CD8-positive, alpha-beta memory T cell (primary cell): ENCODE measurements at regions not wholly inside any gene's neighbourhood (a gene's known extent, or its start where the extent isn't known, plus 50 kb on each side); places are given as distances from the start of the nearest gene placed in this dataset.

Source experiments
- CTCF ChIA-PET: fragments of 350-600 bp; sonication (Branson Sonifier 250); formaldehyde crosslinking; loops from one replicate; lab custom pipeline; 2021; ENCODE audit warnings: antibody characterized with exemption; lab: Charles Lee
- POLR2A ChIA-PET: fragments of 350-600 bp; sonication (Branson Sonifier 250); formaldehyde crosslinking; loops from one replicate; lab custom pipeline; 2021; ENCODE audit warnings: antibody characterized with exemption; lab: Charles Lee
- DNase-seq, 5 donors: peaks; one replicate each; pipeline versions ENCODE4 v3.0.0 to v3.0.0-alpha.2; 2020 to 2022; ENCODE audit warnings: mixed read lengths in 1 of 5
- H3K27ac ChIP-seq: one replicate; pipeline ENCODE4 v1.7.0; 2013; ENCODE audit warnings: low read depth, mild to moderate bottlenecking, low read length, moderate library complexity
- H3K27me3 ChIP-seq: 2 replicates; pipeline ENCODE4 v1.7.0; 2013; ENCODE audit warnings: low read length, mild to moderate bottlenecking; ENCODE audit not compliant: insufficient read depth, poor library complexity, severe bottlenecking
- H3K36me3 ChIP-seq: 2 replicates; pipeline ENCODE4 v1.7.0; 2013; ENCODE audit warnings: mild to moderate bottlenecking, low read length, moderate library complexity; ENCODE audit not compliant: insufficient read depth
- H3K4me1 ChIP-seq: 2 replicates; pipeline ENCODE4 v1.7.0; 2013; ENCODE audit warnings: mild to moderate bottlenecking, low read length, moderate library complexity; ENCODE audit not compliant: insufficient read depth
- H3K4me3 ChIP-seq: 2 replicates; pipeline ENCODE4 v1.7.0; 2013; ENCODE audit warnings: mild to moderate bottlenecking, low read length
- H3K9me3 ChIP-seq: 2 replicates; pipeline ENCODE4 v1.7.0; 2013; ENCODE audit warnings: mild to moderate bottlenecking, low read length
- H3K27ac Mint-ChIP-seq, 8 donors: one replicate each; pipeline ENCODE4 v1.8.0; 2020 to 2021; ENCODE audit warnings: mixed read lengths in 8 of 8, mild to moderate bottlenecking in 6 of 8, inconsistent platforms in 3 of 8, moderate library complexity in 3 of 8
- H3K27me3 Mint-ChIP-seq, 2 donors: one replicate each; pipeline ENCODE4 v1.8.0; 2020 to 2021; ENCODE audit warnings: mixed read lengths in 2 of 2, mild to moderate bottlenecking in 1 of 2, moderate library complexity in 1 of 2
- H3K36me3 Mint-ChIP-seq, 3 donors: one replicate each; pipeline ENCODE4 v1.8.0; 2020 to 2021; ENCODE audit warnings: mixed read lengths in 3 of 3, inconsistent platforms in 1 of 3, mild to moderate bottlenecking in 1 of 3
- H3K4me1 Mint-ChIP-seq, 3 donors: one replicate each; pipeline ENCODE4 v1.8.0; 2020 to 2021; ENCODE audit warnings: mixed read lengths in 3 of 3, inconsistent platforms in 1 of 3, mild to moderate bottlenecking in 1 of 3
- H3K4me3 Mint-ChIP-seq, 7 donors: one replicate each; pipeline ENCODE4 v1.8.0; 2020 to 2021; ENCODE audit warnings: mixed read lengths in 7 of 7, mild to moderate bottlenecking in 6 of 7, moderate library complexity in 4 of 7, inconsistent platforms in 2 of 7
- H3K9me3 Mint-ChIP-seq, 5 donors: one replicate each; pipeline ENCODE4 v1.8.0; 2020 to 2022; ENCODE audit warnings: mixed read lengths in 5 of 5, mild to moderate bottlenecking in 3 of 5, moderate library complexity in 2 of 5, inconsistent platforms in 1 of 5

GRCh38 chr9:119739476-119739875 lies 370.2 kb upstream of the BRINP1 start:
- Histone ChIP-seq H3K4me1 (no peaks in the 10 kb centered on the region), H3K27me3 (no peaks in the 10 kb centered on the region), H3K36me3 (no peaks in the 10 kb centered on the region), H3K9me3 (no peaks in the 10 kb centered on the region), H3K27ac (no peak overlapping the region), H3K4me3 (no peak overlapping the region)
- no peak for DNase-seq
- H3K4me1 Mint-ChIP-seq = no peaks in the 10 kb centered on the region
- CTCF ChIA-PET = no interaction called here
- POLR2A ChIA-PET = no interaction called here
- H3K4me3 Mint-ChIP-seq = peak overlapping the region in 1 of 7 donors; percentile 34
- H3K27me3 Mint-ChIP-seq = no peaks in the 10 kb centered on the region
- H3K27ac Mint-ChIP-seq = no peak overlapping the region
- no peaks in the 10 kb centered on the region for H3K36me3 Mint-ChIP-seq
- H3K9me3 Mint-ChIP-seq = peaks cover 6 to 19% (median 11%) of the 10 kb centered on the region in 5 donors

- POLR2A ChIA-PET = no interaction called here
- no peak for DNase-seq
- no peaks in the 10 kb centered on the region for H3K4me1 Mint-ChIP-seq
- Histone ChIP-seq H3K36me3 (no peaks in the 10 kb centered on the region), H3K4me3 (no peak overlapping the region), H3K9me3 (no peaks in the 10 kb centered on the region), H3K4me1 (no peaks in the 10 kb centered on the region), H3K27me3 (no peaks in the 10 kb centered on the region), H3K27ac (no peak overlapping the region)
- peaks cover 3 to 12% (median 8%) of the 10 kb centered on the region in 5 donors for H3K9me3 Mint-ChIP-seq
- CTCF ChIA-PET = no interaction called here
- no peak overlapping the region for H3K27ac Mint-ChIP-seq
- H3K4me3 Mint-ChIP-seq = no peak overlapping the region
- no peaks in the 10 kb centered on the region for H3K36me3 Mint-ChIP-seq
- no peaks in the 10 kb centered on the region for H3K27me3 Mint-ChIP-seq
These were observed 367.5 kb upstream of the BRINP1 start for GRCh38 chr9:119736491-119737454.

GRCh38 chr9:119727988-119728387 lies 358.8 kb upstream of the BRINP1 start:
- no peaks in the 10 kb centered on the region for H3K36me3 ChIP-seq
- Mint-ChIP-seq H3K27me3 (no peaks in the 10 kb centered on the region), H3K4me3 (no peak overlapping the region), H3K9me3 (peaks cover 0 to 16% (median 9%) of the 10 kb centered on the region in 5 donors), H3K27ac (no peak overlapping the region), H3K4me1 (no peaks in the 10 kb centered on the region), H3K36me3 (no peaks in the 10 kb centered on the region)
- no peak for DNase-seq
- ChIA-PET CTCF (no interaction called here), POLR2A (no interaction called here)
- no peaks in the 10 kb centered on the region for H3K4me1 ChIP-seq
- no peak overlapping the region for H3K27ac ChIP-seq
- no peak overlapping the region for H3K4me3 ChIP-seq
- H3K27me3 ChIP-seq = no peaks in the 10 kb centered on the region
- H3K9me3 ChIP-seq = no peaks in the 10 kb centered on the region

- H3K4me1 ChIP-seq = no peaks in the 10 kb centered on the region
- Mint-ChIP-seq H3K27me3 (no peaks in the 10 kb centered on the region), H3K9me3 (peaks cover 0 to 16% (median 9%) of the 10 kb centered on the region in 5 donors), H3K4me3 (no peak overlapping the region), H3K27ac (no peak overlapping the region), H3K36me3 (no peaks in the 10 kb centered on the region), H3K4me1 (no peaks in the 10 kb centered on the region)
- no peak for DNase-seq
- no peaks in the 10 kb centered on the region for H3K36me3 ChIP-seq
- CTCF ChIA-PET = no interaction called here
- no peaks in the 10 kb centered on the region for H3K9me3 ChIP-seq
- no peak overlapping the region for H3K4me3 ChIP-seq
- H3K27me3 ChIP-seq = no peaks in the 10 kb centered on the region
- POLR2A ChIA-PET = no interaction called here
- no peak overlapping the region for H3K27ac ChIP-seq
These were observed 356.8 kb upstream of the BRINP1 start for GRCh38 chr9:119726035-119726434.

GRCh38 chr9:119722384-119722783 lies 353.1 kb upstream of the BRINP1 start:
- ChIA-PET POLR2A (no interaction called here), CTCF (no interaction called here)
- Mint-ChIP-seq H3K27me3 (no peaks in the 10 kb centered on the region), H3K27ac (no peak overlapping the region), H3K9me3 (peaks cover 0 to 11% (median 5%) of the 10 kb centered on the region in 5 donors), H3K36me3 (no peaks in the 10 kb centered on the region), H3K4me3 (no peak overlapping the region), H3K4me1 (no peaks in the 10 kb centered on the region)
- Histone ChIP-seq H3K27me3 (no peaks in the 10 kb centered on the region), H3K27ac (no peak overlapping the region), H3K9me3 (no peaks in the 10 kb centered on the region), H3K4me3 (no peak overlapping the region), H3K4me1 (no peaks in the 10 kb centered on the region), H3K36me3 (no peaks in the 10 kb centered on the region)
- DNase-seq = no peak

- DNase-seq = no peak
- no peak overlapping the region for H3K27ac Mint-ChIP-seq
- peaks cover 0 to 1% (median 0%) of the 10 kb centered on the region in 3 donors for H3K36me3 Mint-ChIP-seq
- no peaks in the 10 kb centered on the region for H3K27me3 ChIP-seq
- H3K9me3 ChIP-seq = no peaks in the 10 kb centered on the region
- no peaks in the 10 kb centered on the region for H3K36me3 ChIP-seq
- H3K9me3 Mint-ChIP-seq = peaks cover 0 to 12% (median 0%) of the 10 kb centered on the region in 5 donors
- H3K4me1 Mint-ChIP-seq = no peaks in the 10 kb centered on the region
- no peaks in the 10 kb centered on the region for H3K4me1 ChIP-seq
- POLR2A ChIA-PET = no interaction called here
- no peak overlapping the region for H3K4me3 ChIP-seq
- no peaks in the 10 kb centered on the region for H3K27me3 Mint-ChIP-seq
- H3K4me3 Mint-ChIP-seq = no peak overlapping the region
- CTCF ChIA-PET = no interaction called here
- no peak overlapping the region for H3K27ac ChIP-seq
These were observed 343.1 kb upstream of the BRINP1 start for GRCh38 chr9:119712325-119712724.

- ChIA-PET POLR2A (no interaction called here), CTCF (no interaction called here)
- H3K4me1 Mint-ChIP-seq = no peaks in the 10 kb centered on the region
- no peaks in the 10 kb centered on the region for H3K4me1 ChIP-seq
- no peaks in the 10 kb centered on the region for H3K27me3 ChIP-seq
- no peaks in the 10 kb centered on the region for H3K36me3 ChIP-seq
- H3K27ac ChIP-seq = no peak overlapping the region
- H3K36me3 Mint-ChIP-seq = no peaks in the 10 kb centered on the region
- H3K27me3 Mint-ChIP-seq = no peaks in the 10 kb centered on the region
- H3K4me3 ChIP-seq = no peak overlapping the region
- H3K4me3 Mint-ChIP-seq = no peak overlapping the region
- H3K9me3 ChIP-seq = no peaks in the 10 kb centered on the region
- no peak for DNase-seq
- no peak overlapping the region for H3K27ac Mint-ChIP-seq
- peaks cover 0 to 10% (median 0%) of the 10 kb centered on the region in 5 donors for H3K9me3 Mint-ChIP-seq
These were observed 340.2 kb upstream of the BRINP1 start for GRCh38 chr9:119709431-119709830.

- Histone ChIP-seq H3K36me3 (no peaks in the 10 kb centered on the region), H3K4me3 (no peak overlapping the region), H3K4me1 (no peaks in the 10 kb centered on the region), H3K27ac (no peak overlapping the region), H3K27me3 (no peaks in the 10 kb centered on the region), H3K9me3 (no peaks in the 10 kb centered on the region)
- ChIA-PET CTCF (no interaction called here), POLR2A (no interaction called here)
- no peak overlapping the region for H3K4me3 Mint-ChIP-seq
- no peak overlapping the region for H3K27ac Mint-ChIP-seq
- no peak for DNase-seq
- H3K9me3 Mint-ChIP-seq = peaks cover 0 to 5% (median 0%) of the 10 kb centered on the region in 5 donors
- no peaks in the 10 kb centered on the region for H3K36me3 Mint-ChIP-seq
- H3K4me1 Mint-ChIP-seq = no peaks in the 10 kb centered on the region
- H3K27me3 Mint-ChIP-seq = no peaks in the 10 kb centered on the region
These were observed 338.1 kb upstream of the BRINP1 start for GRCh38 chr9:119707228-119707845.
